ELR (cell line): ENCODE measurements at regions not wholly inside any gene's neighbourhood (a gene's known extent, or its start where the extent isn't known, plus 50 kb on each side); places are given as distances from the start of the nearest gene placed in this dataset.
"Not testable (repeated sequence)": the region's sequence is repeated elsewhere in the genome, so short reads cannot be mapped to it uniquely, and the experiment has no call there.

Source experiments
- DNase-seq: peaks from one replicate; pipeline ENCODE4 v3.0.0-alpha.2; 2015; ENCODE audit warnings: low read depth

DNA sequence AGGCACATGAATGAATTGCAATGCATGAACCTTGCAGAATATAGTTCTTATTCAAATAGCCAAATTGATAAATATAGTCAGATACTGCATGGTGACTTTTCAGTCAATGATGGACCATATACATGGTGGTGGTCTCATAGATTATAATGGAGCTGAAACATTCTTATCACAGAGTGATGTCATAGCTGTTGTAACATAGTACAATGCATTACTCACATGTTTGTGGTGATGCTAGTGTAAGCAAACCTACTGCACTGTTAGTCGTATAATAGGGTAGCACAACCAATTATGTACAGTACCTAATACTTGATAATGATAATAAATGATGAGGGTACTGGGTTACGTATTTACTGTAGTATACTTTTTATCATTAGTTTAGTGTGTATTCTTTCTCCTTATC is 280.3 kb downstream of the BCAT1 start:
- DNase-seq: peak; percentile 39

DNA sequence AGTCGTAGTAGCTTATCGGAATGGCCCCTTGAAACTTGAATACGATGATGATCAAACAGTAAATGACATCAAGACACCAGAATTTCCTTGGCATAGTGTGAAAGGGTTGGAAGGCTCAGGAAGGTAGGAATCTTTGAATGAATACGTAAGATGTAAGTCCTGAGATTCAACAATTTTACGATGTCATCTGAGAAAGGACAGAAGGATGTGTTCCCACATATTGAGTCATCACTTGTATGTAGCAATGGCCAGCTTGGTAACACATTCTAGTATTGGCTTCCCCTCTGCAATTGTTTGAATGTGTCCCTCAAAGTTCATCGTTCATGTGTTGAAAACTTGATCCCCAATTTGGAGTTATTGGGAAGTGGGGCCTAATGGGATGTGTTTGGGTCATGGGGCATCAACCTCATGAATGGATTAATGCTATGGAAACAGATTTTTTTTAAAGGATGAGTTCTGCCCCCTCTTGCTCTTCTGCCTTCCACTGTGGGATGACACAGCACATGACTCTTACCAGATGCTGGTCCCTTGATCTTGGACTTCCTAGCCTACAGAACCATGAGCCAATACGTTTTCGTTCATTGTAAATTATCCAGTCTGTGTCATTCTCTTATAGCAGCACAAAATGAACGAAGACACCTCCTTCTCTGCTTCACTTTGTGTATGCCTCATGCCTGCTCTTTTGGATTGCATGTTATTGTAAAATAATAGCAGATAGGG is 284.6 kb downstream of the BCAT1 start:
- peak; percentile 43 for DNase-seq

DNA sequence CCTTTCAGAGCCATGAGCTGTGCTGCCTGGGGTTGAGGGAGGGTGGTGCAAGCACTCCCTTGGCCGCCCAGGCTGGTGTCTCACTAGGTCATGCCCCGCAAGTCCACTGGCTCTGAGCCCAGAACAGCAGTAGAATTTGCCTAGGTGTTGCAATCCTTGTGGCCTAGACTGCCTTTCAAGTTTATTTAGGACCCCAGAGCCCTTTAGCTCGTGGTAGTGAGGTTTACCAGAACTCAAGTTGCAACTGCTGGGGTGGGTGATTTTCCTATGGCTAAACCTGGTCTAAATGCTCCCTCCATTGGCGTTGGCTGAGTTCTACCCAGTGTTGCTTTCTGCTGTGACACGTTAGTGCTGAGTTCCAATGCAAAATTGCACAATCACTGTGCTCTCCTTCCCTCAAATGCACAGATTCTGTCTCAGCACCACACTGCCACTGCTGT is 287.2 kb downstream of the BCAT1 start:
- DNase-seq: peak; percentile 88

DNA sequence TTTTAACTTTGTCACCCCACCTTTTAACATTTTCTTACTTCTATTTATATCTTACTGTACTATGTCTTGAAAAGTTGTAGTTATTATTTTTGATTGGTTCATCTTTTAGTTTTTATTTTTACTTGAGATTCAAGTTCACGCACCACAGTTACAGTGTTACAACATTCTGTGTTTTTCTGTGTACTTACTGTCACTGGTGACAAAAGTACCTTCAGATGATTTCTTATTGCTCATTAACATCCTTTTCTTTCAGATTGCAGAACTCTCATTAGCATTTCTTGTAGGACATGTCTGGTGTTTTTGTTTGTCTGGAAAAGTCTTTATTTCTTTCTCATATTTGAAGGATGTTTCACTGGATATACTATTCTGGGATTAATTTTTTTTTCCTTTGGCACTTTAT is 289.9 kb downstream of the BCAT1 start:
- DNase-seq: no peak

DNA sequence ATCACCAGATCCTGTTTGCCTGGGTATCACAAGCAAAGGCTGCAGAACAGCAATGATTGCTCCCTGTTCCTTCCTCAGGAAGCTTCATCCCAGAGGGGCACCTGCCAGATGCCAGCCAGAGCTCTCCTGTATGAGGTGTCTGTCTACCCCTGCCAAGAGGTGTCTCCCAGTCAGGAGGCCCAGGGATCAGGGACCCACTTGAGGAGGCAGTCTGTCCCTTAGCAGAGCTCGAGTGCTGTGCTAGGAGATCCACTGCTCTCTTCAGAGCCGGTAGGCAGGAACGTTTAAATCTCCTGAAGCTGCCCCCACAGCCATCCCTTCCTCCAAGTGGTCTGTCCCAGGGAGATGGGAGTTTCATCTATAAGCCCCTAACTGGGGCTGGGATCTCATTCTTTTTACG is 294.6 kb downstream of the BCAT1 start:
- not testable (repeated sequence) for DNase-seq

DNA sequence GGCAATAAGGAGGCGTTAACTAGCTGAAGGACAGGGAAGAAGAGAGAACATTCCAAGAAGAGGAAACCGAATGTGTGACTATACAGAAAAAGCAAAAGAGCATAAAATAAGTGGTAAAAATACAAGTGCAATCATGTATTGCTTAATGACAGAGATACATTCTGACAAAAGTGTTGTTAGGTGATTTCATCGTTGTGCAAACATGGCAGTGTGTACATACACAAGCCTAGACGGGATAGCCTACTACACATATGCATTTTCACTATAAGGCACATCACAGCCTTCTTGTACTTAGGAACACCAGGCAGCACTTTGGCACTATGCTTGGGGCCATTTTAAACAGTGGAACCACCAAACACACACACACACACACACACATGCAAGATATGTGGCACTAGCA is 299.3 kb downstream of the BCAT1 start:
- DNase-seq: no peak

DNA sequence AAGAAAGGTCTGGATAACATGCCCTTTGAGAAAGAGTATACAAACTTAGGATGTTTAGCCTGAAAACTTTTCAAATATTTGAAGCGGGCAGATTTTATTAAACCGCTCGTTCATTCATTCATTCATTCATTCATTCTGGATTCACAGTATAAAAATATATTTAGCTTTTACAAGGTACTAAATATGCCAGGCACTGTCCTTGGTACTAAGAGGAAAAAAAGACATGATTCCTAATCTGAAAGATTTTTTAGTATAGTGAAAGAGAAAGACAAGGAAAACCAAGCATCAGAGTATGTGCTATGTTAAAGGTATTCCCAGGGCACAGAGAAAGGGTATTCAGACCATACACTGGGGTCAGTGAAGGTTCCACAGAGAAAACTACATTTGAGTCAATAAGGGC is 299.7 kb downstream of the BCAT1 start:
- DNase-seq: no peak

DNA sequence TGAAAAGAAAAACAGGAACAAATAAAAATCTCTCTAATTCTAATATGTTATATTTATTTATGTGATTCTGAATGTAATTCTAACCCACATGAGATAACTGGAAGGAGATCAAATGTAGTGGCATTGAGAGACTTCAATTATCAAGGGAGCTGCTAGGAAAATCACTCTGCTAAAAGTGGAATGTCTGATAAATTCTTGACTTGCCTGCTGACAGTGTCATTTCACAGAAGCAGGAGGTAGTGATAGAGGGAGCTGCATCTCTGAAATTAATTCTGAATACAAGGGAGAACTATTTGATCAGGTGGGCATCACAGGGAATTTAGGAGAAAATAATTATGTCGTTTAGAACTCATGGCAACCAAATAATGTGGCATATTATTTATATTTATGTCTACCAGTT is 303.6 kb downstream of the BCAT1 start:
- no peak for DNase-seq

DNA sequence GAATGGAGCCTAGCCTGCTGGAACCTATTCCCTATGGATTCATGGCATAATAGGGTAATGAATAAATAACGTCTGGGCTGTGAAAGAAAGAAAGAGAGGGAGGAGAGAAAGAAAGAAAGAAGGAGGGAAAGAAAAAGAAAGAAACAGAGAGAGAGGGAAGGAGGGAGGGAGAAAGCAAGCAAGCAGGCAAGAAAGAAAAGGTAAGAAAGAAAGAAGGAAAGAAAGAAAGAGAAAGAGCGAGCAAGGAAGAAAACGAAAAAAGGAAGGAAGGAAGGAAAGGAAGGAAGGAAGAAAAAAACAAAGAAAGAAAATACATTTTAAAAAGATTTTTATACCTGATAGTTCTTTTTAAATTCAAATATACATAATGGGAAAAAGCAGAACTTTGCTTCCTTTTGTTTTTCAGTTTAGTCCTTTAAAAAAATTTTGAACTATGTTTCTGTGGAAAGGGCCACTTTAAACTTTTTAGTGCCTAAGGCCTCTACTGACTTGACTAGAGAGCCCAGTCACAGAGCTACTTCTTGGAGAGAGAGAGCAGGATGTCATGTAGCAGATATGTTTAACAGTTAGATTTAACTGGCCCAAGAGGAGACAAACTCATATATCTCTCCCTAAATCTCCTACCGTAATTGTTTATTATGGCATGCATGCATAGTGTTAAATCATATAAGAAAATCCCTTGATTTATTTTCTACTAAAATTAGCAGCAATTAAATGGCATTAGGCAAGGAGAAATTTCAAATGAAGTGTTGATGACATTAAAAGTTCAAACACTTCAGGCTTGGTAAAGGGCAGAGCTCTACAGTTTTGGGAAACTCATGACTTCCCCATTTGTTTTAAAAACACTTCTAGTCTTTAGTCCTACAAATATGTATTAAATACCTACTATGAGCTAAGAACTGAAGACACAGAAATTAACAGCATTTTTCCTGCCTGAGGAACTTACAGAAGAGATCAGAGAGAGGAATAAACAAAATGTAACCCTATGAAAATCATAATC is 305.5 kb downstream of the BCAT1 start:
- no peak for DNase-seq

DNA sequence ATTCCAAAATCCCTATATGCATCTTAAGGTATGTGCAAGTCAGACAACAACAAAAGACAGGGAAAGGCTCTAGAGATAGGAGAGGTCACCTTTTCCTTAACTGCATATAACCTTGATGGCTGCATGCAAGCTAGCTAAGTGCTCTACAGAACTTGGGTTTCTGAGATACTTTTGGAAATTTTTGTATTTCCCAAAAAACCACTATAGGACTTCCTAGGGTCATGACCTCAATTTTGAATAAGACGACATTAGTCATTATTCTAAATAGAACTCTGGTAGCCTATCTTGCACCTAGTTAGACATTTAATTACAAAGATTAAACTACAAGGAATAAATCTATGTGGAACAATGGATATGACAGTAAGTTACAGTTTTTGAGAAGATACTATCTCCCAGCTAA is 309.3 kb downstream of the BCAT1 start:
- no peak for DNase-seq

DNA sequence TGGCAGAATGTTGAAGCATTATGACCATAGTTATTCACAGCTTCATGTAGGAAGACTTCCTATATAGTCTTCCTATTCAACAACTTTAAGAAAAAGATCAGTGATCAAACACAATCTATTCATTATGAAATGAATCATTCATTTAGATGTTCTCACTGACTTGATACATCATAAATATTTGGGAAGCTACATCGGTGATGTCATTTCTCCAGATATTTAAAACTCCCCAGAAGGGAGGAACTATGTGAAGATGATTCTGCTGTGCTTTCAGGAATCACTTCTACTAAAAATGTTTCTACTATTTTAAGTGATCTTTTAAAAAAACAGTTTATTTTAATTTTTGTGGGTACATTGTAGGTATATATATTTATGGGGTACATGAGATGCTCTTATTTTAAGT is 316.4 kb downstream of the BCAT1 start:
- DNase-seq: peak; percentile 15

DNA sequence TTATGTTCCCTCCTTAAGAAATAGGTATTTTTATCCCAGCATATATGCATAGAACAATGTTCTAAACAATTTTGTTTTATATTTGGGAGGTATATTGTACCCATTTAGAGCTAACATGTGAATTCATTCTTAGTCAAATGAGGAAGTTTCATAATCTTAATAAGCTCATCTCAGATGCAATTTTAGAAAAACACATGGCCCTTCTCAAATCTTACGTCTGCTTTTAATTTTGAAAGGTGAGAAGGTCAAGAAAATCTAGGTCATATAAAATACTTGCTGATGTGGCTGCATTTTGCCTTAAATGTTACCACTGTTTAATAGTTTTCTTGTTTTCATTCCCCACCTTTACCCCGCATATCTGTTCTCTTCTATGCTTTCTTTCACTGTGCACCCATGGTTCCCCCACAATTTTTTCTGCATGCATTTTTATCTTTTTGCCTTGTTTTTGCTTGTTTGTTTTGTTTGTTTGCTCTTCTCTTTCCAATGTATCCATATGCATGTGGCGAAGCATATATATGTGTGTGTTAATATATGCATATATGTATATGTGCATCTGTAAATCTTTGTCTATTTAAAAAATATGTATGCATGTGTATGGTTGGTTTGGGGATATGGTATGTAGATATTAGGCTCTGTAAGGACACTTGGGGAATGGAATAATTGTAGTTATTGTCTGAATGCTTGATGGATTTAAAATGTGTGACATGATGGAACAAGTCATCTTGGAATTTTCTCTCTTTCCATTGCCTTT is 317.1 kb downstream of the BCAT1 start:
- no peak for DNase-seq

DNA sequence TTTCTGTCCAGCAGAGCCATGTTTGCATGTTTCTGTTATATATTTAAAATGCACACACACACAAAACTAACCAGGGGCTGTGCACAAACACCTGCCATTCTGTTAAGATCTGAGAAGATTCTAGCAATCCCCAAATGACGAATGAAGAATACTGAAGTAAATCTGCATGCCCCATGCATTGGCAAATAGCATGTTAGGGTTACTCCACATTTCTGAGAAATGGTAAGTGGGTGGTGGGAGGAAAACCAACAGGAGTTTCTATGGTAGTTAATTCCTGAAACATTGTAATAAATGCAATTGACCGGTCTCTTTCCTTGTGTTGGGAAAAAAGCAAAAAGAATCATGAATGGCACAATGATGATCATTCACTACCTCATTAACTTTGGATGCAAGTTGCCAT is 318.0 kb downstream of the BCAT1 start:
- no peak for DNase-seq

DNA sequence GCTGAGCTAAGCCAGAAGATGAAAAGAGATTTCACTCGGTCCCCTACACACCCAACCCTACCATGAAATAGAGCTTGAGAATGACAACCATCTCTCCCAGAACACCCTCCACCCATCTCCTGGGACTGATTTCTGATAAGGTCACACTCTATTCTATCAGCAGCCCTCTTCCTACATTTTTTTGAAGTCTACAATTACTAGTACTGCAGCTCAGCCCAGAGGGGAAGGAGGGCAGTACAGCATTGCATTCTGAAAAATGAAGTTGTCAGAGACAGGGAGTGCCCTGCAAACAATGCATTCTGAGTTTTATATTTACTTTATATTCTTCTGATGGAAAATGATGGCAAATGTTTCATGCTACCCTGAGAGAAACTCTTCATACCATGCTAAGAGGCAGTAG is 318.5 kb downstream of the BCAT1 start:
- no peak for DNase-seq

DNA sequence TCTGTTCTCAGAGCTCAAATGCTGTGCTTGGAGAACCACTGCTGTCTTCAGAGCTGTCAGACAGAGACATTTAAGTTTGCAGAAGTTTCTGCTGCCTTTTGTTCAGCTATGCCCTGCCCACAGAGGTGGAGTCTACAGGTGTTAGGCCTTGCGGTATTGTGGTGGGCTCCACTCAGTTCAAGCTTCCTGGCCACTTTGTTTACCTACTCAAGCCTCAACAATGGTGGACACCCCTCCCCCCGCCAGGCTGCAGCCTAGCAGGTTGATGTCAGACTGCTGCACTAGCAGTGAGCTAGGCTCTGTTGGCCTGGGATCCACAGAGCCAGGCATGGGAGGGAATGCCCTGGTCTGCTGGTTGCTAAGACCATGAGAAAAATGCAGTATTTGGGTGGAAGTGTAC is 323.8 kb downstream of the BCAT1 start:
- DNase-seq: no peak

DNA sequence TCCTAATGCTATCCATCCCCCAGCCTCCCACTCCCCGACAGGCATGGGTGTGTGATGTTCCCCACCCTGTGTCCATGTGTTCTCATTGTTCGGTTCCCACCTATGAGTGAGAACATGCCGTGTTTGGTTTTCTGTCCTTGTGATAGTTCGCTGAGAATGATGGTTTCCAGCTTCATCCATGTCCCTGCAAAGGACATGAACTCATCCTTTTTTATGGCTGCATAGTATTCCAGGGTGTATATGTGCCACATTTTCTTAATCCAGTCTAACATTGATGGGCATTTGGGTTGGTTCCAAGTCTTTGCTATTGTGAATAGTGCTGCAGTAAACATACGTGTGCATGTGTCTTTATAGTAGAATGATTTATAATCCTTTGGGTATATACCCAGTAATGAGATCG is 328.9 kb downstream of the BCAT1 start:
- DNase-seq: not testable (repeated sequence)

DNA sequence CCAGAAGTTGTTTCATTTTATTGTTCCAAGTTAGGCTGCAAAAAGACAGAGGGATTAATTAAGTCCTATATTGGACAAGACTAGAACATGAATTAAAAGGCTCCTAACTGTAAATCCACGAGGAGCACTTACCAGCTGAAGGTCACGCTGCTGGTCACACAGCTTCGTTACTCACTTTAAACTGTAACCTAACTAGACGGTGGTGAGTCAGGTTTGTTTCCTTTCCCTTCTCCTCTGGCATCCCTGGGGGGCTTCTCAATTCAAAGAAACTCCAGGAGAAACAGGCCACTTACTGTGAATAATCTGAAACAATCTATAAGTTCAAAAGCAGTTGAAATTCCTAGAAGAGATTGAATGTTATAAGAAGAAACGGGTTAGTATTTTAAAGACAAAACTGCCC is 331.4 kb downstream of the BCAT1 start:
- peak; percentile 93 for DNase-seq

DNA sequence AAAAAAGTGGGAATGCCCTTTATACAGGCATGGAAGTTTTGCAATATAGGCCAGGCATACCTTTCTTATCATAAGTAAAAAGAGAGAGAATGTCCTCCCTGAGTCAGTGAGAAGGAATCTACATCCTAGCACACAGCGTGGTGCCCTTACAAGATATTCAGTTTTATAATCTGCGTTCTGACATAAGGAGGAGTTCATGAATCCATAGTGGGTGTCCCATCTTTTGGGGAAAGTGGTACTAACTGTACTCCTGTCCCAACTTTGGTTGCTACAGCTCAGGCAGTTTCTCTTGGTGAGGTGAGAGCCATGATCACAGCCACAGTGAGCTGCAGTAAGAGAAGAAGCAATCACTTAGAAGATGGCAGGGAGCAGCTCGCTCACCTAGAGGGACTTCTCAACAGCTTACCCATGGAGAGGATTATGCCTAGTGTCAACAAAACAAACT is 332.9 kb downstream of the BCAT1 start:
- peak; percentile 89 for DNase-seq

DNA sequence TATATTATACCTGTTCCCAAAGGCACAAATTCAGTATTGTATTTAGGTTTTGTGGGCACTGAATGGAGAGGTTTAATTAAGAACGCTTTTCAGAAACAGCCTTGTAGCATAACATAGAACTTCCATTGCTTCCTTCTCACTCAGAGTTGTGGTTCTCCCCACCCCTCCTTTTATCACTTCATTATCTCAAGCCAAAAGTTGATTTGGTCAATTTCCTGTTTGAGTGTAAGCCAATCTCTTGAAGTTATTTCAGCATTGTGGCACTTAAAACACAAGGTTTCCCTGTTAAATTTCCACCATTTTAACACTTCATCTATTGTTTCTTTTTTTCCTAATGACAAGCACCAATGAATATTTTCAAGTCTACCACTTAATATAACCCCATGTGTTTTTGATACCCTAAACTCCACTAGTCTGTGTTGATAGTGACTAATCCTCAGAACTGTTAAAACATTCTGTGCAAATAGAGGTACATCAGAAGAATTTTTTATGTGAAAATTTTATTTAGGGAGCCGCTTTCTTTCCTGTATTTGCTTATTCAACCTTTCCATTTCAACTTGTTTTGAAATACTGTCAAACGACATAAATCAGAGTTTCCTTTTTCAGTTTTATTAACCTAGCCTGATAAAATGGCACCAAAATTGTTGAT is 340.1 kb downstream of the BCAT1 start:
- no peak for DNase-seq

DNA sequence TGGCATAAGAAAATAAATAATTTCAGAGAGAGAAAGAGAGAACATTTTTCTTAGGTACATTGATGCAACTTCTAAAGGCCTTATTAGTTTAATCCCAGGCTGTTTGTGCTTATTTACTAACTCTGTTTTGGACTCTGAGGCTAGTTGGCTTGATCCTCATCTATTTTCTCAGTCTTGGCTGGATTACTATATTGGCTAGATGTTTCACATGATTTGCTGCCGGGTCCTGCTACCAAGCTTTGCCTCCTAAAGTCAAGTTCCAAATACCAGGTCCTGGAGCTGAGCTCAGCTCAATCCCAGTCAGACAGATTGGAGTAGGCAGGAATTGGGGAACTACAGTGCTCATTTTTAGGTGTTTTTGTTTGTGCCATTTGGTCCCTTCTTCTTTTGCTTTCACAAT is 340.8 kb downstream of the BCAT1 start:
- DNase-seq: no peak

DNA sequence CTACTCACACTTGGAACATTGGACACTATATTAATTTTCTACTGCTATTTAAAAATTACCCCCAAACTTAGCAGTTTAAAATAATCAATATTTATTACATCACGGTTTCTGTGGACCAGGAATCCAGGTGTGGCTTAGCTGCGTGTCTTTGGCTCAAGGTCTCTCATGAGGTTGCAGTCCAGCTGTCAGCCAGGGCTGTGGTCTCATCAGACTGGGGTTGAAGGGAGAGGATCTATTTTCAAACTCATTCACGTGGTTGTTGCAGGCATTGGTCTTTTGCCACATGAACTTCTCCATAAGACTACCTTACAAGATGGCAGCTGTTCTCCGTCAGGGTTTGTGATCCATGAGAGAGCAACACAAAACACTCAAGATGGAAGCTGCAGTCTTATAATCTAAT is 343.0 kb downstream of the BCAT1 start:
- DNase-seq: no peak

DNA sequence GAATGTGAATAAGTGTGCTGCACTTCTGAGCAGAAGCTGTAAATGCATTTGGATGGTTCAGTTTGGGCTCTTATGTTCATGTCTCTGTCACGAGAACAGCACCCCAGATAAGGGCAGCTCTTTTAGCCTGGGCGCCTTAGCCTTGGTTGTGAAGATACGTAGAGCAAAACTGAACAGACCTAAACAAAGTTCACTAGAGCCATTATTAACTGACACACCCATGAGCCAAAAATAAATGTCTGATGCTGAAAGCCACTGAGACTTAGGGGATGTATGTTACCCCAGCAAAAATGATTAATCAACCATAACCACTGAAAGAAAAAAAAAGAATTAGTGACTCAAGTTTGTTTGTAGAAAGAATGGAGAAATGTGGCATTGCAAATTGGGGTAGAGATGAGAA is 343.4 kb downstream of the BCAT1 start:
- no peak for DNase-seq
